ENCODE measurements at regions not wholly inside any gene's neighbourhood (a gene's known extent, or its start where the extent isn't known, plus 50 kb on each side); places are given as distances from the start of the nearest gene placed in this dataset.

- TF ChIP-seq POLR2A (IDR thresholded peaks at IDR 0.05) (no peak), CTCF (IDR thresholded peaks at IDR 0.05) (peak in 1 of 4 experiments; percentile 4)
These were observed 96.6 kb downstream of the INHBB start for GRCh38 chr2:120442541-120442922.
